Prostate gland (tissue), 2 donors: ENCODE measurements at regions not wholly inside any gene's neighbourhood (a gene's known extent, or its start where the extent isn't known, plus 50 kb on each side); places are given as distances from the start of the nearest gene placed in this dataset.

Experiments used
- DNase-seq: peaks from one replicate; pipeline ENCODE4 v3.0.0-alpha.2; 2019; ENCODE audit warnings: low spot score
- H3K27ac ChIP-seq, 2 donors: fragments of 200-600 bp; sonication (generic); 2 replicates each; pipeline ENCODE4 v1.5.1; 2017 to 2019
- H3K27me3 ChIP-seq: fragments of 200-600 bp; sonication (generic); replicated peaks from 2 replicates; pipeline ENCODE4 v1.5.1; 2019; ENCODE audit not compliant: insufficient read depth
- H3K36me3 ChIP-seq, 2 donors: fragments of 200-600 bp; sonication (generic); 1 replicate in 1 of 2; 2 replicates in 1 of 2; pipeline versions ENCODE4 v1.5.1 to v1.8.1; 2017 to 2019
- H3K4me1 ChIP-seq: fragments of 200-600 bp; sonication (generic); replicated peaks from 2 replicates; pipeline ENCODE4 v1.5.1; 2019
- H3K4me3 ChIP-seq, 2 donors: fragments of 200-600 bp; sonication (generic); 2 replicates each; pipeline ENCODE4 v1.5.1; 2017 to 2019
- H3K9me3 ChIP-seq: fragments of 200-600 bp; sonication (generic); 2 replicates; pipeline ENCODE4 v1.5.1; 2017
- CTCF ChIP-seq, 4 experiments: fragments of 200-600 bp in 2 of 4; fragments of 450-650 bp in 2 of 4; sonication (generic) in 2 of 4; IDR thresholded peaks; 1 replicate in 3 of 4; 2 replicates in 1 of 4; pipeline ENCODE4 v1.5.1; 2016 to 2019; ENCODE audit warnings: antibody characterized with exemption in 4 of 4, mild to moderate bottlenecking in 2 of 4, moderate library complexity in 2 of 4
- POLR2A ChIP-seq: fragments of 450-650 bp; IDR thresholded peaks from one replicate; pipeline ENCODE4 v1.6.1; 2016; ENCODE audit warnings: antibody characterized with exemption, mild to moderate bottlenecking
- POLR2AphosphoS5 ChIP-seq: sonication (generic); formaldehyde crosslinking; IDR thresholded peaks from one replicate; pipeline ENCODE4 v1.6.1; 2017; ENCODE audit warnings: antibody characterized with exemption
- WGBS: methylation state at CpG from one replicate; pipeline ENCODE4 v1.1.5; 2018; 5-methylcytosine and 5-hydroxymethylcytosine counted together
- intact Hi-C: fragments of 100-400 bp; cut with DNase I; formaldehyde crosslinking; loops from one replicate; pipeline ENCODE4 v1.14.2; 2022

GRCh38 chr14:38111046-38111445 is 96.7 kb upstream of the SSTR1 start:
- DNase-seq = no peak
- intact Hi-C loops = no loop called here
- Histone ChIP-seq H3K27me3 (no peaks in the 10 kb centered on the region), H3K4me1 (no peaks in the 10 kb centered on the region), H3K36me3 (no peaks in the 10 kb centered on the region), H3K27ac (no peak overlapping the region), H3K4me3 (no peak overlapping the region), H3K9me3 (no peaks in the 10 kb centered on the region)
- 100% methylated on average over 2 of the region's 2 CpGs for WGBS
- TF ChIP-seq POLR2A = no peak
- no peak for TF ChIP-seq POLR2AphosphoS5
- no peak for TF ChIP-seq CTCF (IDR thresholded peaks at IDR 0.05)

GRCh38 chr14:38113546-38113945 is 94.2 kb upstream of the SSTR1 start:
- TF ChIP-seq POLR2A (no peak), CTCF (IDR thresholded peaks at IDR 0.05) (no peak), POLR2AphosphoS5 (no peak)
- H3K36me3 ChIP-seq = no peaks in the 10 kb centered on the region
- intact Hi-C loops = no loop called here
- no peak overlapping the region for H3K27ac ChIP-seq
- H3K4me1 ChIP-seq = no peaks in the 10 kb centered on the region
- no peaks in the 10 kb centered on the region for H3K27me3 ChIP-seq
- DNase-seq = no peak
- H3K4me3 ChIP-seq = no peak overlapping the region
- H3K9me3 ChIP-seq = no peaks in the 10 kb centered on the region

GRCh38 chr14:38116895-38117294 is 90.8 kb upstream of the SSTR1 start:
- Histone ChIP-seq H3K27ac (no peak overlapping the region), H3K36me3 (no peaks in the 10 kb centered on the region), H3K4me3 (no peak overlapping the region), H3K9me3 (no peaks in the 10 kb centered on the region), H3K4me1 (no peaks in the 10 kb centered on the region), H3K27me3 (no peaks in the 10 kb centered on the region)
- TF ChIP-seq POLR2AphosphoS5 = no peak
- no peak for TF ChIP-seq CTCF (IDR thresholded peaks at IDR 0.05)
- TF ChIP-seq POLR2A = no peak
- no peak for DNase-seq
- intact Hi-C loops = no loop called here

- WGBS = 93% methylated on average over 2 of the region's 2 CpGs
- H3K4me3 ChIP-seq = no peak overlapping the region
- no peaks in the 10 kb centered on the region for H3K36me3 ChIP-seq
- intact Hi-C loops = no loop called here
- no peak for TF ChIP-seq CTCF (IDR thresholded peaks at IDR 0.05)
- no peak for TF ChIP-seq POLR2A
- TF ChIP-seq POLR2AphosphoS5 = no peak
- H3K9me3 ChIP-seq = no peaks in the 10 kb centered on the region
- H3K27ac ChIP-seq = no peak overlapping the region
- DNase-seq = no peak
- H3K4me1 ChIP-seq = no peaks in the 10 kb centered on the region
- H3K27me3 ChIP-seq = no peaks in the 10 kb centered on the region
These were observed 87.6 kb upstream of the SSTR1 start for GRCh38 chr14:38120109-38120508.

- WGBS = 44% methylated on average over 4 of the region's 4 CpGs
- no peak overlapping the region for H3K27ac ChIP-seq
- no peak for TF ChIP-seq POLR2AphosphoS5
- TF ChIP-seq CTCF (IDR thresholded peaks at IDR 0.05) = no peak
- no peak for TF ChIP-seq POLR2A
- no peaks in the 10 kb centered on the region for H3K36me3 ChIP-seq
- DNase-seq = no peak
- H3K4me3 ChIP-seq = no peak overlapping the region
- no peaks in the 10 kb centered on the region for H3K27me3 ChIP-seq
- intact Hi-C loops = no loop called here
- H3K4me1 ChIP-seq = no peaks in the 10 kb centered on the region
- H3K9me3 ChIP-seq = no peaks in the 10 kb centered on the region
These were observed 86.2 kb upstream of the SSTR1 start for GRCh38 chr14:38121320-38122020.
